MM.1S (cell line): ENCODE measurements at regions not wholly inside any gene's neighbourhood (a gene's known extent, or its start where the extent isn't known, plus 50 kb on each side); places are given as distances from the start of the nearest gene placed in this dataset.

Experiments used
- DNase-seq: peaks from one replicate; pipeline ENCODE4 v3.0.0-alpha.2; 2015
- H2AFZ ChIP-seq: fragments of 300-600 bp; sonication (generic); 2 replicates; pipeline ENCODE4 v1.6.0; 2016; ENCODE audit warnings: antibody characterized with exemption, low read length
- H3F3A ChIP-seq: fragments of 300-600 bp; sonication (generic); 2 replicates; pipeline ENCODE4 v1.6.1; 2016; ENCODE audit warnings: mild to moderate bottlenecking, antibody characterized with exemption, low read length, moderate library complexity, mixed read lengths; ENCODE audit not compliant: insufficient read depth
- H3K27ac ChIP-seq: fragments of 300-600 bp; sonication (generic); 2 replicates; pipeline ENCODE4 v1.5.1; 2016; ENCODE audit warnings: mild to moderate bottlenecking, low read length
- H3K27me3 ChIP-seq: fragments of 300-600 bp; sonication (generic); replicated peaks from 2 replicates; pipeline ENCODE4 v1.6.0; 2016; ENCODE audit warnings: low read length; ENCODE audit not compliant: insufficient read depth
- H3K36me3 ChIP-seq: fragments of 300-600 bp; sonication (generic); replicated peaks from 2 replicates; pipeline ENCODE4 v1.6.1; 2016; ENCODE audit warnings: mild to moderate bottlenecking, low read length, mixed read lengths; ENCODE audit not compliant: insufficient read depth
- H3K4me1 ChIP-seq: fragments of 300-600 bp; sonication (generic); 2 replicates; pipeline ENCODE4 v1.6.1; 2016; ENCODE audit warnings: low read length, mixed read lengths
- H3K4me2 ChIP-seq: fragments of 300-600 bp; sonication (generic); 2 replicates; pipeline ENCODE4 v1.6.0; 2016; ENCODE audit warnings: low read depth, low read length
- H3K4me3 ChIP-seq: fragments of 300-600 bp; sonication (generic); 2 replicates; pipeline ENCODE4 v1.5.1; 2016; ENCODE audit warnings: low read length, mixed read lengths
- H3K79me2 ChIP-seq: fragments of 300-600 bp; sonication (generic); 2 replicates; pipeline ENCODE4 v1.6.1; 2016; ENCODE audit warnings: mixed run types, low read length, mixed read lengths
- H3K9ac ChIP-seq: fragments of 300-600 bp; sonication (generic); 2 replicates; pipeline ENCODE4 v1.6.1; 2016; ENCODE audit warnings: low read length, mixed read lengths
- H3K9me2 ChIP-seq: fragments of 300-600 bp; sonication (generic); replicated peaks from 2 replicates; pipeline ENCODE4 v1.6.1; 2016; ENCODE audit warnings: mild to moderate bottlenecking, low read length, mixed read lengths; ENCODE audit not compliant: insufficient read depth
- H3K9me3 ChIP-seq: fragments of 300-600 bp; sonication (generic); replicated peaks from 2 replicates; pipeline ENCODE4 v1.6.1; 2016; ENCODE audit warnings: mild to moderate bottlenecking, low read length, mixed read lengths; ENCODE audit not compliant: insufficient read depth
- H4K20me1 ChIP-seq: fragments of 300-600 bp; sonication (generic); 2 replicates; pipeline ENCODE4 v1.6.1; 2016; ENCODE audit warnings: mild to moderate bottlenecking, low read length, moderate library complexity, mixed read lengths; ENCODE audit not compliant: insufficient read depth
- CTCF ChIP-seq: fragments of 300-600 bp; sonication (generic); IDR thresholded peaks from 2 replicates; pipeline ENCODE4 v1.5.1; 2016; ENCODE audit warnings: antibody characterized with exemption, low read length, mixed read lengths
- EZH2 ChIP-seq: fragments of 300-600 bp; sonication (generic); optimal IDR thresholded peaks from 2 replicates; pipeline ENCODE3; 2017; ENCODE audit warnings: low read depth, mild to moderate bottlenecking, antibody characterized with exemption, low read length, mixed read lengths
- EZH2phosphoT487 ChIP-seq: fragments of 300-600 bp; sonication (generic); IDR thresholded peaks from 2 replicates; pipeline ENCODE4 v1.6.1; 2018; ENCODE audit warnings: antibody characterized with exemption, low read length

- Histone ChIP-seq H3K4me3 (no peak overlapping the region), H3K27ac (no peak overlapping the region), H3K36me3 (no peaks in the 10 kb centered on the region), H3K27me3 (no peaks in the 10 kb centered on the region), H3K79me2 (no peaks in the 10 kb centered on the region), H4K20me1 (no peaks in the 10 kb centered on the region), H2AFZ (no peak overlapping the region), H3K9me3 (no peaks in the 10 kb centered on the region), H3F3A (no peaks in the 10 kb centered on the region), H3K4me1 (0 out of 2 replicates have a peak, but pooled peaks cover 10% of the 10 kb centered on the region), H3K4me2 (no peak overlapping the region), H3K9me2 (no peaks in the 10 kb centered on the region), H3K9ac (no peak overlapping the region)
- DNase-seq, result no peak
- TF ChIP-seq CTCF, result no peak
- no peak for TF ChIP-seq EZH2
- no peak for TF ChIP-seq EZH2phosphoT487
Measured at GRCh38 chr3:30114918-30115317, 491.5 kb upstream of the TGFBR2 start.

GRCh38 chr3:30122359-30122758 is 484.0 kb upstream of the TGFBR2 start:
- H3K4me1 ChIP-seq, result no peaks in the 10 kb centered on the region
- no peak overlapping the region for H2AFZ ChIP-seq
- H3K4me2 ChIP-seq, result no peak overlapping the region
- no peaks in the 10 kb centered on the region for H3K27me3 ChIP-seq
- H3K4me3 ChIP-seq, result no peak overlapping the region
- no peaks in the 10 kb centered on the region for H3K79me2 ChIP-seq
- no peak overlapping the region for H3K27ac ChIP-seq
- TF ChIP-seq CTCF (no peak), EZH2 (no peak), EZH2phosphoT487 (no peak)
- H3K9me3 ChIP-seq, result no peaks in the 10 kb centered on the region
- H3K36me3 ChIP-seq, result no peaks in the 10 kb centered on the region
- H3K9ac ChIP-seq, result no peak overlapping the region
- no peaks in the 10 kb centered on the region for H4K20me1 ChIP-seq
- no peaks in the 10 kb centered on the region for H3F3A ChIP-seq
- no peak for DNase-seq
- no peaks in the 10 kb centered on the region for H3K9me2 ChIP-seq

- no peak overlapping the region for H3K4me2 ChIP-seq
- H2AFZ ChIP-seq, result no peak overlapping the region
- no peaks in the 10 kb centered on the region for H3K9me2 ChIP-seq
- H3K4me3 ChIP-seq, result no peak overlapping the region
- no peak overlapping the region for H3K27ac ChIP-seq
- H3F3A ChIP-seq, result no peaks in the 10 kb centered on the region
- no peaks in the 10 kb centered on the region for H3K9me3 ChIP-seq
- H3K27me3 ChIP-seq, result no peaks in the 10 kb centered on the region
- H3K4me1 ChIP-seq, result no peaks in the 10 kb centered on the region
- no peak for DNase-seq
- H3K79me2 ChIP-seq, result no peaks in the 10 kb centered on the region
- no peaks in the 10 kb centered on the region for H3K36me3 ChIP-seq
- TF ChIP-seq EZH2phosphoT487 (no peak), EZH2 (no peak)
- no peak overlapping the region for H3K9ac ChIP-seq
- H4K20me1 ChIP-seq, result no peaks in the 10 kb centered on the region
Measured at GRCh38 chr3:30123224-30123623, 483.2 kb upstream of the TGFBR2 start.

- Histone ChIP-seq H3K4me2 (no peak overlapping the region), H4K20me1 (no peaks in the 10 kb centered on the region), H3K9me3 (no peaks in the 10 kb centered on the region), H3K4me1 (no peaks in the 10 kb centered on the region), H3F3A (no peaks in the 10 kb centered on the region), H3K9ac (no peak overlapping the region), H3K79me2 (no peaks in the 10 kb centered on the region), H3K4me3 (no peak overlapping the region), H3K36me3 (no peaks in the 10 kb centered on the region), H3K27me3 (no peaks in the 10 kb centered on the region), H3K9me2 (no peaks in the 10 kb centered on the region), H2AFZ (no peak overlapping the region), H3K27ac (no peak overlapping the region)
- TF ChIP-seq EZH2 (no peak), EZH2phosphoT487 (no peak), CTCF (no peak)
- DNase-seq, result no peak
Measured at GRCh38 chr3:30123755-30124154, 482.6 kb upstream of the TGFBR2 start.
